ENCODE measurements at regions not wholly inside any gene's neighbourhood (a gene's known extent, or its start where the extent isn't known, plus 50 kb on each side); places are given as distances from the start of the nearest gene placed in this dataset.

- no peaks in the 10 kb centered on the region for H3K27me3 Mint-ChIP-seq (ENCODE audit: low read depth, unreplicated experiment)
- no peaks in the 10 kb centered on the region for H3K9me3 ChIP-seq (ENCODE audit: insufficient read depth, low read depth, low read length)
- no peak for TF ChIP-seq CTCF (IDR thresholded peaks at IDR 0.05; ENCODE audit: insufficient read depth, low read depth, low read length)
- no peak for TF ChIP-seq EZH2 (IDR thresholded peaks at IDR 0.05; ENCODE audit: insufficient read depth, low read length)
- no peak overlapping the region for H3K9ac ChIP-seq (ENCODE audit: low read length)
- no peaks in the 10 kb centered on the region for H4K20me1 ChIP-seq (ENCODE audit: insufficient read depth, low read length)
- DNase-seq (ENCODE audit: low read depth) (no peak), FAIRE-seq (no peak)
- H3K79me2 ChIP-seq (ENCODE audit: insufficient read depth, low read length), result no peaks in the 10 kb centered on the region
- H3K27me3 ChIP-seq (ENCODE audit: insufficient read depth, low read length), result no peaks in the 10 kb centered on the region
- no peaks in the 10 kb centered on the region for H3K36me3 ChIP-seq (ENCODE audit: insufficient read depth, low read length)
- no peak overlapping the region for H2AFZ ChIP-seq (ENCODE audit: low read depth, low read length)
- H3K36me3 Mint-ChIP-seq (ENCODE audit: low read depth, unreplicated experiment), result no peaks in the 10 kb centered on the region
- no peaks in the 10 kb centered on the region for H3K4me1 Mint-ChIP-seq (ENCODE audit: low read depth, unreplicated experiment)
- no peaks in the 10 kb centered on the region for H3K4me1 ChIP-seq (ENCODE audit: insufficient read depth, low read length)
- H3K9me3 Mint-ChIP-seq (ENCODE audit: unreplicated experiment), result no peaks in the 10 kb centered on the region
- H3K4me2 ChIP-seq (ENCODE audit: low read length), result no peak overlapping the region
- no peak overlapping the region for H3K4me3 Mint-ChIP-seq (ENCODE audit: unreplicated experiment)
- no peak overlapping the region for H3K27ac ChIP-seq (ENCODE audit: low read depth, low read length)
- H3K4me3 ChIP-seq (ENCODE audit: insufficient read depth, low read depth, low read length), result no peak overlapping the region
- no peak overlapping the region for H3K27ac Mint-ChIP-seq (ENCODE audit: unreplicated experiment)
These were observed 315.4 kb downstream of the SAMD5 start for GRCh38 chr6:147823936-147824335.

GRCh38 chr6:147825848-147826247 is 317.4 kb downstream of the SAMD5 start:
- no peaks in the 10 kb centered on the region for H3K27me3 ChIP-seq (ENCODE audit: insufficient read depth, low read length)
- H3K27ac ChIP-seq (ENCODE audit: low read depth, low read length), result no peak overlapping the region
- no peaks in the 10 kb centered on the region for H3K4me1 ChIP-seq (ENCODE audit: insufficient read depth, low read length)
- H3K4me2 ChIP-seq (ENCODE audit: low read length), result no peak overlapping the region
- H3K27me3 Mint-ChIP-seq (ENCODE audit: low read depth, unreplicated experiment), result no peaks in the 10 kb centered on the region
- H3K4me1 Mint-ChIP-seq (ENCODE audit: low read depth, unreplicated experiment), result no peaks in the 10 kb centered on the region
- no peak for DNase-seq (ENCODE audit: low read depth)
- H3K27ac Mint-ChIP-seq (ENCODE audit: unreplicated experiment), result no peak overlapping the region
- no peak overlapping the region for H3K9ac ChIP-seq (ENCODE audit: low read length)
- H3K4me3 ChIP-seq (ENCODE audit: insufficient read depth, low read depth, low read length), result no peak overlapping the region
- no peaks in the 10 kb centered on the region for H3K9me3 Mint-ChIP-seq (ENCODE audit: unreplicated experiment)
- H3K36me3 Mint-ChIP-seq (ENCODE audit: low read depth, unreplicated experiment), result no peaks in the 10 kb centered on the region
- no peak overlapping the region for H2AFZ ChIP-seq (ENCODE audit: low read depth, low read length)
- no peak overlapping the region for H3K4me3 Mint-ChIP-seq (ENCODE audit: unreplicated experiment)
- no peaks in the 10 kb centered on the region for H4K20me1 ChIP-seq (ENCODE audit: insufficient read depth, low read length)
- no peaks in the 10 kb centered on the region for H3K79me2 ChIP-seq (ENCODE audit: insufficient read depth, low read length)
- FAIRE-seq, result no peak
- TF ChIP-seq CTCF (IDR thresholded peaks at IDR 0.05; ENCODE audit: insufficient read depth, low read depth, low read length) (no peak), EZH2 (IDR thresholded peaks at IDR 0.05; ENCODE audit: insufficient read depth, low read length) (no peak)
- H3K36me3 ChIP-seq (ENCODE audit: insufficient read depth, low read length), result no peaks in the 10 kb centered on the region
- H3K9me3 ChIP-seq (ENCODE audit: insufficient read depth, low read depth, low read length), result no peaks in the 10 kb centered on the region

- H3K36me3 ChIP-seq (ENCODE audit: insufficient read depth, low read length), result no peaks in the 10 kb centered on the region
- H3K4me2 ChIP-seq (ENCODE audit: low read length), result no peak overlapping the region
- no peak overlapping the region for H3K27ac ChIP-seq (ENCODE audit: low read depth, low read length)
- no peak overlapping the region for H3K9ac ChIP-seq (ENCODE audit: low read length)
- no peak overlapping the region for H3K4me3 ChIP-seq (ENCODE audit: insufficient read depth, low read depth, low read length)
- DNase-seq (ENCODE audit: low read depth), result no peak
- TF ChIP-seq EZH2 (IDR thresholded peaks at IDR 0.05; ENCODE audit: insufficient read depth, low read length), result no peak
- TF ChIP-seq CTCF (IDR thresholded peaks at IDR 0.05; ENCODE audit: insufficient read depth, low read depth, low read length), result no peak
- no peaks in the 10 kb centered on the region for H3K9me3 ChIP-seq (ENCODE audit: insufficient read depth, low read depth, low read length)
- H3K27ac Mint-ChIP-seq (ENCODE audit: unreplicated experiment), result no peak overlapping the region
- FAIRE-seq, result no peak
- no peaks in the 10 kb centered on the region for H3K4me1 ChIP-seq (ENCODE audit: insufficient read depth, low read length)
- no peaks in the 10 kb centered on the region for H3K9me3 Mint-ChIP-seq (ENCODE audit: unreplicated experiment)
- no peak overlapping the region for H3K4me3 Mint-ChIP-seq (ENCODE audit: unreplicated experiment)
- H3K4me1 Mint-ChIP-seq (ENCODE audit: low read depth, unreplicated experiment), result no peaks in the 10 kb centered on the region
- H4K20me1 ChIP-seq (ENCODE audit: insufficient read depth, low read length), result no peaks in the 10 kb centered on the region
- no peaks in the 10 kb centered on the region for H3K36me3 Mint-ChIP-seq (ENCODE audit: low read depth, unreplicated experiment)
- no peaks in the 10 kb centered on the region for H3K27me3 ChIP-seq (ENCODE audit: insufficient read depth, low read length)
- no peaks in the 10 kb centered on the region for H3K27me3 Mint-ChIP-seq (ENCODE audit: low read depth, unreplicated experiment)
- no peak overlapping the region for H2AFZ ChIP-seq (ENCODE audit: low read depth, low read length)
- H3K79me2 ChIP-seq (ENCODE audit: insufficient read depth, low read length), result no peaks in the 10 kb centered on the region
These were observed 318.2 kb downstream of the SAMD5 start for GRCh38 chr6:147826698-147827097.

All from astrocyte (in vitro differentiated cells and primary cell).